ENCODE measurements at regions not wholly inside any gene's neighbourhood (a gene's known extent, or its start where the extent isn't known, plus 50 kb on each side); places are given as distances from the start of the nearest gene placed in this dataset.

- no peak for DNase-seq
Observed at GRCh38 chr2:88281302-88282217, 111.4 kb downstream of the THNSL2 start.

GRCh38 chr2:88269836-88270235, 99.7 kb downstream of the THNSL2 start:
- DNase-seq: no peak

- DNase-seq: no peak
Observed at GRCh38 chr2:88265352-88266303, 95.5 kb downstream of the THNSL2 start.

GRCh38 chr2:88263861-88264260, 93.7 kb downstream of the THNSL2 start:
- DNase-seq: no peak

GRCh38 chr2:88261725-88262124, 91.6 kb downstream of the THNSL2 start:
- DNase-seq: no peak

GRCh38 chr2:88258208-88258607, 88.1 kb downstream of the THNSL2 start:
- no peak for DNase-seq

GRCh38 chr2:88254437-88255091, 84.4 kb downstream of the THNSL2 start:
- DNase-seq: no peak

GRCh38 chr2:88253997-88254396, 83.9 kb downstream of the THNSL2 start:
- no peak for DNase-seq

GRCh38 chr2:88253375-88253774, 83.2 kb downstream of the THNSL2 start:
- no peak for DNase-seq

- DNase-seq: no peak
Observed at GRCh38 chr2:88252646-88253045, 82.5 kb downstream of the THNSL2 start.

GRCh38 chr2:88252111-88252510, 82.0 kb downstream of the THNSL2 start:
- no peak for DNase-seq

- no peak for DNase-seq
Observed at GRCh38 chr2:88250404-88250803, 80.3 kb downstream of the THNSL2 start.

- DNase-seq: no peak
Observed at GRCh38 chr2:88248280-88248828, 78.2 kb downstream of the THNSL2 start.

- no peak for DNase-seq
Observed at GRCh38 chr2:88247531-88247930, 77.4 kb downstream of the THNSL2 start.

- DNase-seq: no peak
Observed at GRCh38 chr2:88245109-88245508, 75.0 kb downstream of the THNSL2 start.

GRCh38 chr2:88239781-88240180, 69.6 kb downstream of the THNSL2 start:
- DNase-seq: no peak

- no peak for DNase-seq
Observed at GRCh38 chr2:88236666-88237065, 66.5 kb downstream of the THNSL2 start.
